OCI-LY7 (cell line): ENCODE measurements at regions not wholly inside any gene's neighbourhood (a gene's known extent, or its start where the extent isn't known, plus 50 kb on each side); places are given as distances from the start of the nearest gene placed in this dataset.

ENCODE experiments used
- BruUV-seq: library from RNA; stranded (reverse); fragments of 400-500 nt; replicated peaks from 2 replicates; lab custom pipeline; 2021; lab: Mats Ljungman, UMichigan
- CTCF ChIA-PET: fragments of 300-600 bp; sonication (Branson Sonifier 250); formaldehyde crosslinking; loops from one replicate; lab custom pipeline; 2022; ENCODE audit warnings: antibody characterized with exemption; ENCODE audit not compliant: unreplicated experiment; lab: Charles Lee
- POLR2A ChIA-PET: fragments of 300-600 bp; sonication (Branson Sonifier 250); formaldehyde crosslinking; loops from one replicate; lab custom pipeline; 2022; ENCODE audit warnings: antibody characterized with exemption; lab: Charles Lee
- DNase-seq: peaks from one replicate; pipeline ENCODE4 v3.0.0-alpha.2; 2015; ENCODE audit warnings: low spot score
- H2AFZ ChIP-seq: fragments of 200-600 bp; sonication (generic), shearing (Covaris generic); 2 replicates; pipeline ENCODE4 v1.6.1; 2014; ENCODE audit warnings: mild to moderate bottlenecking, antibody characterized with exemption, low read length, moderate library complexity
- H3K27ac ChIP-seq: fragments of 200-600 bp; sonication (generic); 2 replicates; pipeline ENCODE4 v1.5.1; 2014; ENCODE audit warnings: mixed run types, low read depth, mild to moderate bottlenecking, moderate library complexity, low read length, inconsistent platforms; ENCODE audit not compliant: poor library complexity, severe bottlenecking
- H3K36me3 ChIP-seq: fragments of 200-600 bp; sonication (generic); 2 replicates; pipeline ENCODE4 v1.6.1; 2014; ENCODE audit warnings: mild to moderate bottlenecking, antibody characterized with exemption, low read length, moderate library complexity, mixed read lengths; ENCODE audit not compliant: insufficient read depth
- H3K4me1 ChIP-seq: fragments of 200-600 bp; sonication (generic); 2 replicates; pipeline ENCODE4 v1.5.1; 2014; ENCODE audit warnings: mild to moderate bottlenecking, low read length; ENCODE audit not compliant: insufficient read depth, poor library complexity, severe bottlenecking
- H3K4me2 ChIP-seq: fragments of 200-600 bp; sonication (generic); 2 replicates; pipeline ENCODE4 v1.6.1; 2014; ENCODE audit warnings: mild to moderate bottlenecking, low read length
- H3K4me3 ChIP-seq: fragments of 200-600 bp; sonication (generic); 2 replicates; pipeline ENCODE4 v1.5.1; 2014; ENCODE audit warnings: mild to moderate bottlenecking, low read depth, low read length; ENCODE audit not compliant: poor library complexity, severe bottlenecking
- H3K79me2 ChIP-seq: fragments of 200-600 bp; sonication (generic); 2 replicates; pipeline ENCODE4 v1.6.1; 2016; ENCODE audit warnings: low read depth, mild to moderate bottlenecking, low read length, moderate library complexity, mixed read lengths; ENCODE audit not compliant: insufficient read depth
- H3K9me2 ChIP-seq: fragments of 200-600 bp; sonication (generic); 2 replicates; pipeline ENCODE4 v1.6.1; 2016; ENCODE audit warnings: mild to moderate bottlenecking, low read length, mixed read lengths; ENCODE audit not compliant: insufficient read depth
- H3K9me3 ChIP-seq: fragments of 200-600 bp; sonication (generic); 2 replicates; pipeline ENCODE4 v1.6.1; 2014; ENCODE audit warnings: mild to moderate bottlenecking, mixed run types, low read length, mixed read lengths
- H4K20me1 ChIP-seq: fragments of 200-600 bp; sonication (generic); 2 replicates; pipeline ENCODE4 v1.6.1; 2014; ENCODE audit warnings: mild to moderate bottlenecking, antibody characterized with exemption, low read length, moderate library complexity, mixed read lengths; ENCODE audit not compliant: insufficient read depth
- EZH2phosphoT487 ChIP-seq: fragments of 200-600 bp; sonication (generic); IDR thresholded peaks from 2 replicates; pipeline ENCODE4 v1.6.1; 2018; ENCODE audit warnings: low read depth, borderline replicate concordance, mild to moderate bottlenecking, mixed run types, antibody characterized with exemption, low read length, moderate library complexity, mixed read lengths
- intact Hi-C: fragments of 100-400 bp; cut with micrococcal nuclease; formaldehyde crosslinking; loops from one replicate; pipeline ENCODE4 v1.10.0; 2022; ENCODE audit not compliant: unreplicated experiment
- TF ChIP-seq, protein P1 (sequence below): fragments of 200-600 bp; sonication (generic); conservative IDR thresholded peaks from 2 replicates; pipeline ENCODE4 v1.5.1; 2014; ENCODE audit warnings: mild to moderate bottlenecking, antibody characterized with exemption, low read length, moderate library complexity, mixed read lengths

- H3K9me2 ChIP-seq: no peaks in the 10 kb centered on the region
- CTCF ChIA-PET: no interaction called here
- no peak overlapping the region for H2AFZ ChIP-seq
- no peaks in the 10 kb centered on the region for H4K20me1 ChIP-seq
- no peak for DNase-seq
- H3K9me3 ChIP-seq: no peaks in the 10 kb centered on the region
- intact Hi-C loops: no loop called here
- H3K79me2 ChIP-seq: no peaks in the 10 kb centered on the region
- H3K4me2 ChIP-seq: no peak overlapping the region
- H3K4me3 ChIP-seq: no peak overlapping the region
- TF ChIP-seq, protein P1, sequence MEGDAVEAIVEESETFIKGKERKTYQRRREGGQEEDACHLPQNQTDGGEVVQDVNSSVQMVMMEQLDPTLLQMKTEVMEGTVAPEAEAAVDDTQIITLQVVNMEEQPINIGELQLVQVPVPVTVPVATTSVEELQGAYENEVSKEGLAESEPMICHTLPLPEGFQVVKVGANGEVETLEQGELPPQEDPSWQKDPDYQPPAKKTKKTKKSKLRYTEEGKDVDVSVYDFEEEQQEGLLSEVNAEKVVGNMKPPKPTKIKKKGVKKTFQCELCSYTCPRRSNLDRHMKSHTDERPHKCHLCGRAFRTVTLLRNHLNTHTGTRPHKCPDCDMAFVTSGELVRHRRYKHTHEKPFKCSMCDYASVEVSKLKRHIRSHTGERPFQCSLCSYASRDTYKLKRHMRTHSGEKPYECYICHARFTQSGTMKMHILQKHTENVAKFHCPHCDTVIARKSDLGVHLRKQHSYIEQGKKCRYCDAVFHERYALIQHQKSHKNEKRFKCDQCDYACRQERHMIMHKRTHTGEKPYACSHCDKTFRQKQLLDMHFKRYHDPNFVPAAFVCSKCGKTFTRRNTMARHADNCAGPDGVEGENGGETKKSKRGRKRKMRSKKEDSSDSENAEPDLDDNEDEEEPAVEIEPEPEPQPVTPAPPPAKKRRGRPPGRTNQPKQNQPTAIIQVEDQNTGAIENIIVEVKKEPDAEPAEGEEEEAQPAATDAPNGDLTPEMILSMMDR: no peak
- TF ChIP-seq EZH2phosphoT487: no peak
- POLR2A ChIA-PET: interaction anchor here (1.1 kb wide), 1 partner anchor 22 kb away, joined by 3 read pairs; no protein-coding TSS in a partner anchor
- no peak overlapping the region for H3K27ac ChIP-seq
- no peaks in the 10 kb centered on the region for H3K36me3 ChIP-seq
- no peaks in the 10 kb centered on the region for H3K4me1 ChIP-seq
- no TSS peak for BruUV-seq
Observed at GRCh38 chr2:158046121-158046880, 55.4 kb upstream of the UPP2 start.

DNA sequence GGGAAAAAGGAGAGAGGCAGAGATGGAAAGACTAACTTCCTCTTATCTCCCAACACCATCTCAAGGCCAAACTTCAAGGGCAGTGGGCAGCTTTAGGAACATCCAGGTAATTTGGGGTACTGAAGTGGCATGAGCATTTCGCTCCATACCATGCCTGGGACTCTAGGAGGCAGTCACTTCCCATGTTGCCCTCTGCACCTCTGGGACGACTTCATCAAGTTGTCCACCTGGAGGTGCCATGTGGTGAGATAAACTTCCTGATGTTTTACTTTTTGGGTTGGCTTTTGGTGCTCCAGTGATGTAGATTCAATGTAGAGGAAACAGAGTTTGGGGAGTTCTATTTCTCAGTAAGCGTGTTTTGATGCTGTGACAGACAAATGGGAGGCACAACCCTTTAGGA is 56.3 kb upstream of the UPP2 start:
- intact Hi-C loops: no loop called here

More for the DNA sequence above, 56.3 kb upstream of the UPP2 start:
- Histone ChIP-seq H3K4me1 (no peaks in the 10 kb centered on the region), H3K9me2 (no peaks in the 10 kb centered on the region), H3K9me3 (no peaks in the 10 kb centered on the region), H3K27ac (no peak overlapping the region), H3K4me2 (no peak overlapping the region), H3K36me3 (no peaks in the 10 kb centered on the region), H3K4me3 (no peak overlapping the region), H2AFZ (no peak overlapping the region), H4K20me1 (no peaks in the 10 kb centered on the region), H3K79me2 (no peaks in the 10 kb centered on the region)
- CTCF ChIA-PET: no interaction called here
- BruUV-seq: no TSS peak
- POLR2A ChIA-PET: no interaction called here
- DNase-seq: no peak
- TF ChIP-seq, protein P1: no peak
- TF ChIP-seq EZH2phosphoT487: no peak
